WTC11 (cell line): ENCODE measurements at regions not wholly inside any gene's neighbourhood (a gene's known extent, or its start where the extent isn't known, plus 50 kb on each side); places are given as distances from the start of the nearest gene placed in this dataset.

Source experiments
- ATAC-seq: fragments of 200-7000 bp; cut with Tn5 transposase; 2 replicates; pipeline ENCODE4 v1.10.0; 2021; ENCODE audit warnings: mild to moderate bottlenecking, moderate library complexity
- CTCF ChIA-PET: fragments of 300-600 bp; sonication (Branson Sonifier 250); formaldehyde crosslinking; loops from one replicate; lab custom pipeline; 2021; ENCODE audit warnings: antibody characterized with exemption; lab: Charles Lee
- POLR2A ChIA-PET: fragments of 350-600 bp; sonication (Branson Sonifier 250); formaldehyde crosslinking; loops from one replicate; lab custom pipeline; 2021; ENCODE audit warnings: antibody characterized with exemption; lab: Charles Lee
- DNase-seq: peaks from one replicate; pipeline ENCODE4 v3.0.0; 2021; ENCODE audit warnings: low spot score
- H3K27ac Mint-ChIP-seq: 2 replicates; pipeline ENCODE4 v1.8.0; 2021; ENCODE audit warnings: mixed read lengths
- H3K27me3 Mint-ChIP-seq: 2 replicates; pipeline ENCODE4 v1.8.0; 2021; ENCODE audit warnings: low read depth, mild to moderate bottlenecking, moderate library complexity, mixed read lengths
- H3K36me3 Mint-ChIP-seq: 2 replicates; pipeline ENCODE4 v1.8.0; 2021; ENCODE audit warnings: mixed read lengths
- H3K4me1 Mint-ChIP-seq: 2 replicates; pipeline ENCODE4 v1.8.0; 2022; ENCODE audit warnings: mixed read lengths
- H3K4me3 Mint-ChIP-seq: 2 replicates; pipeline ENCODE4 v1.8.0; 2021; ENCODE audit warnings: mild to moderate bottlenecking, moderate library complexity, mixed read lengths
- H3K9me3 Mint-ChIP-seq: 2 replicates; pipeline ENCODE4 v1.8.0; 2021; ENCODE audit warnings: mixed read lengths
- ATF1 ChIP-seq: sonication (generic); formaldehyde crosslinking; IDR thresholded peaks from 2 replicates; pipeline ENCODE4 v1.8.1; 2023; ENCODE audit warnings: mild to moderate bottlenecking, moderate library complexity, missing genetic modification reagents
- ATF3 ChIP-seq: sonication (generic); formaldehyde crosslinking; conservative IDR thresholded peaks from 2 replicates; pipeline ENCODE4 v1.8.1; 2022; ENCODE audit warnings: mild to moderate bottlenecking, missing genetic modification reagents
- CREB1 ChIP-seq: sonication (generic); formaldehyde crosslinking; IDR thresholded peaks from 2 replicates; pipeline ENCODE4 v1.8.0; 2023; ENCODE audit warnings: mild to moderate bottlenecking, missing genetic modification reagents
- E2F4 ChIP-seq: sonication (generic); formaldehyde crosslinking; IDR thresholded peaks from 2 replicates; pipeline ENCODE4 v1.8.1; 2022; ENCODE audit warnings: low read depth, mild to moderate bottlenecking, moderate library complexity, missing genetic modification reagents, borderline replicate concordance
- GRHL2 ChIP-seq: fragments of 250-450 bp; sonication (Bioruptor Pico); IDR thresholded peaks from 2 replicates; pipeline ENCODE4 v1.8.0; 2022; ENCODE audit warnings: mild to moderate bottlenecking, moderate library complexity; ENCODE audit not compliant: insufficient replicate concordance, severe bottlenecking
- GTF2I ChIP-seq: fragments of 250-450 bp; sonication (Bioruptor Pico); conservative IDR thresholded peaks from 2 replicates; pipeline ENCODE4 v1.4.0; 2021; ENCODE audit warnings: mild to moderate bottlenecking
- IRF2 ChIP-seq: sonication (generic); formaldehyde crosslinking; IDR thresholded peaks from 2 replicates; pipeline ENCODE4 v1.8.0; 2022; ENCODE audit warnings: low read depth, missing genetic modification reagents, borderline replicate concordance
- JAZF1 ChIP-seq: fragments of 250-450 bp; sonication (Bioruptor Pico); IDR thresholded peaks from 2 replicates; pipeline ENCODE4 v1.9.0; 2021; ENCODE audit warnings: moderate library complexity, mild to moderate bottlenecking, inconsistent platforms
- NFYB ChIP-seq: sonication (generic); formaldehyde crosslinking; conservative IDR thresholded peaks from 2 replicates; pipeline ENCODE4 v1.8.0; 2022; ENCODE audit warnings: low read depth, missing genetic modification reagents
- NR2C2 ChIP-seq: sonication (generic); formaldehyde crosslinking; IDR thresholded peaks from 2 replicates; pipeline ENCODE4 v1.8.0; 2022; ENCODE audit warnings: mild to moderate bottlenecking, missing genetic modification reagents
- PREB ChIP-seq: sonication (generic); formaldehyde crosslinking; IDR thresholded peaks from 2 replicates; pipeline ENCODE4 v1.8.1; 2022; ENCODE audit warnings: mild to moderate bottlenecking, missing genetic modification reagents, moderate library complexity, borderline replicate concordance
- PRRX2 ChIP-seq: fragments of 250-450 bp; sonication (Bioruptor Pico); IDR thresholded peaks from 2 replicates; pipeline ENCODE4 v1.8.0; 2021; ENCODE audit warnings: mild to moderate bottlenecking
- TP53 ChIP-seq: sonication (generic); formaldehyde crosslinking; IDR thresholded peaks from 2 replicates; pipeline ENCODE4 v1.8.1; 2023; ENCODE audit warnings: mild to moderate bottlenecking, missing genetic modification reagents
- ZBTB21 ChIP-seq: sonication (generic); formaldehyde crosslinking; IDR thresholded peaks from 2 replicates; pipeline ENCODE4 v1.8.1; 2023; ENCODE audit warnings: mild to moderate bottlenecking, missing genetic modification reagents, borderline replicate concordance
- TF ChIP-seq, protein P1 (sequence below): sonication (generic); formaldehyde crosslinking; IDR thresholded peaks from 2 replicates; pipeline ENCODE4 v1.8.0; 2023; ENCODE audit warnings: missing genetic modification reagents, mild to moderate bottlenecking, borderline replicate concordance
- TF ChIP-seq, protein P2 (sequence below): sonication (generic); formaldehyde crosslinking; IDR thresholded peaks from 2 replicates; pipeline ENCODE4 v1.8.0; 2022; ENCODE audit warnings: mild to moderate bottlenecking, missing genetic modification reagents
- TF ChIP-seq, protein P3 (sequence below): fragments of 250-450 bp; sonication (Bioruptor Pico); IDR thresholded peaks from 2 replicates; pipeline ENCODE4 v2.1.2; 2022; ENCODE audit warnings: mild to moderate bottlenecking, moderate library complexity

- TF ChIP-seq PREB (CRISPR knock-in tag) (no peak), GRHL2 (CRISPR knock-in tag) (no peak), NR2C2 (no peak), TP53 (CRISPR knock-in tag) (no peak)
Observed at GRCh38 chr14:53462931-53463778, 310.0 kb upstream of the DDHD1 start (continued).

GRCh38 chr14:53461858-53462257 lies 308.7 kb upstream of the DDHD1 start:
- DNase-seq = no peak
- no peaks in the 10 kb centered on the region; the same call in none of the 2 replicates for H3K27me3 Mint-ChIP-seq
- H3K9me3 Mint-ChIP-seq = peaks cover 9% of the 10 kb centered on the region; the same call in 1 of the 2 replicates
- ChIA-PET POLR2A (no interaction called here), CTCF (no interaction called here)
- TF ChIP-seq, protein P1, sequence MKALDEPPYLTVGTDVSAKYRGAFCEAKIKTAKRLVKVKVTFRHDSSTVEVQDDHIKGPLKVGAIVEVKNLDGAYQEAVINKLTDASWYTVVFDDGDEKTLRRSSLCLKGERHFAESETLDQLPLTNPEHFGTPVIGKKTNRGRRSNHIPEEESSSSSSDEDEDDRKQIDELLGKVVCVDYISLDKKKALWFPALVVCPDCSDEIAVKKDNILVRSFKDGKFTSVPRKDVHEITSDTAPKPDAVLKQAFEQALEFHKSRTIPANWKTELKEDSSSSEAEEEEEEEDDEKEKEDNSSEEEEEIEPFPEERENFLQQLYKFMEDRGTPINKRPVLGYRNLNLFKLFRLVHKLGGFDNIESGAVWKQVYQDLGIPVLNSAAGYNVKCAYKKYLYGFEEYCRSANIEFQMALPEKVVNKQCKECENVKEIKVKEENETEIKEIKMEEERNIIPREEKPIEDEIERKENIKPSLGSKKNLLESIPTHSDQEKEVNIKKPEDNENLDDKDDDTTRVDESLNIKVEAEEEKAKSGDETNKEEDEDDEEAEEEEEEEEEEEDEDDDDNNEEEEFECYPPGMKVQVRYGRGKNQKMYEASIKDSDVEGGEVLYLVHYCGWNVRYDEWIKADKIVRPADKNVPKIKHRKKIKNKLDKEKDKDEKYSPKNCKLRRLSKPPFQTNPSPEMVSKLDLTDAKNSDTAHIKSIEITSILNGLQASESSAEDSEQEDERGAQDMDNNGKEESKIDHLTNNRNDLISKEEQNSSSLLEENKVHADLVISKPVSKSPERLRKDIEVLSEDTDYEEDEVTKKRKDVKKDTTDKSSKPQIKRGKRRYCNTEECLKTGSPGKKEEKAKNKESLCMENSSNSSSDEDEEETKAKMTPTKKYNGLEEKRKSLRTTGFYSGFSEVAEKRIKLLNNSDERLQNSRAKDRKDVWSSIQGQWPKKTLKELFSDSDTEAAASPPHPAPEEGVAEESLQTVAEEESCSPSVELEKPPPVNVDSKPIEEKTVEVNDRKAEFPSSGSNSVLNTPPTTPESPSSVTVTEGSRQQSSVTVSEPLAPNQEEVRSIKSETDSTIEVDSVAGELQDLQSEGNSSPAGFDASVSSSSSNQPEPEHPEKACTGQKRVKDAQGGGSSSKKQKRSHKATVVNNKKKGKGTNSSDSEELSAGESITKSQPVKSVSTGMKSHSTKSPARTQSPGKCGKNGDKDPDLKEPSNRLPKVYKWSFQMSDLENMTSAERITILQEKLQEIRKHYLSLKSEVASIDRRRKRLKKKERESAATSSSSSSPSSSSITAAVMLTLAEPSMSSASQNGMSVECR (CRISPR knock-in tag) = no peak
- no peak for TF ChIP-seq ZBTB21
- no peak for TF ChIP-seq CREB1 (CRISPR knock-in tag)
- H3K36me3 Mint-ChIP-seq = no peaks in the 10 kb centered on the region
- H3K4me1 Mint-ChIP-seq = peaks cover 15% of the 10 kb centered on the region
- H3K4me3 Mint-ChIP-seq = no peak overlapping the region
- no peak for ATAC-seq
- no peak overlapping the region for H3K27ac Mint-ChIP-seq

DNA sequence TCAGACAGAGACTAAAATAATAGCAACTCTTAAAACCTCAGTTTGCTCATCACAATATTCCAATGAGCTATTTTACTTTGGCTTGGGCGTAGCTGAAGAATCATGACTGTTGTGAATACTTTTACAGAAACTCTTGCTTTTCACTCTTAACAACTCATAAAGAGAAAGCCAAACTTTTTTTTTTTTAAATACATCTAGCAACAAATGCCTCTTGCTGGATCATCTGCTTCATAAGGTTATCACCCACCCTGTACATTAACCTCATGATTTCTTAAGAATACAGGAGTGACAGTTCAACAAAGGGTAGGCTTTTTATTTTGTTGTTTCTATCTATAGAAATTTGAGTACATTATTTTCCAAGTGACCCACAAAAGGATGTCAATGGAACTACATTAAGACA lies 307.4 kb upstream of the DDHD1 start:
- peaks cover 6% of the 10 kb centered on the region; the same call in 1 of the 2 replicates for H3K9me3 Mint-ChIP-seq
- ATAC-seq = no peak
- no peak for DNase-seq
- CTCF ChIA-PET = no interaction called here
- POLR2A ChIA-PET = no interaction called here
- H3K4me1 Mint-ChIP-seq = peaks cover 15% of the 10 kb centered on the region
- H3K27me3 Mint-ChIP-seq = no peaks in the 10 kb centered on the region; the same call in none of the 2 replicates
- no peak overlapping the region for H3K27ac Mint-ChIP-seq
- H3K4me3 Mint-ChIP-seq = no peak overlapping the region
- no peaks in the 10 kb centered on the region for H3K36me3 Mint-ChIP-seq
- TF ChIP-seq NFYB = no peak
- TF ChIP-seq, protein P1 (CRISPR knock-in tag) = no peak
- no peak for TF ChIP-seq PRRX2 (CRISPR knock-in tag)
- no peak for TF ChIP-seq ATF1 (CRISPR knock-in tag)
- no peak for TF ChIP-seq IRF2 (CRISPR knock-in tag)
- TF ChIP-seq GTF2I (CRISPR knock-in tag) = no peak
- TF ChIP-seq E2F4 (CRISPR knock-in tag) = no peak
- TF ChIP-seq, protein P2, sequence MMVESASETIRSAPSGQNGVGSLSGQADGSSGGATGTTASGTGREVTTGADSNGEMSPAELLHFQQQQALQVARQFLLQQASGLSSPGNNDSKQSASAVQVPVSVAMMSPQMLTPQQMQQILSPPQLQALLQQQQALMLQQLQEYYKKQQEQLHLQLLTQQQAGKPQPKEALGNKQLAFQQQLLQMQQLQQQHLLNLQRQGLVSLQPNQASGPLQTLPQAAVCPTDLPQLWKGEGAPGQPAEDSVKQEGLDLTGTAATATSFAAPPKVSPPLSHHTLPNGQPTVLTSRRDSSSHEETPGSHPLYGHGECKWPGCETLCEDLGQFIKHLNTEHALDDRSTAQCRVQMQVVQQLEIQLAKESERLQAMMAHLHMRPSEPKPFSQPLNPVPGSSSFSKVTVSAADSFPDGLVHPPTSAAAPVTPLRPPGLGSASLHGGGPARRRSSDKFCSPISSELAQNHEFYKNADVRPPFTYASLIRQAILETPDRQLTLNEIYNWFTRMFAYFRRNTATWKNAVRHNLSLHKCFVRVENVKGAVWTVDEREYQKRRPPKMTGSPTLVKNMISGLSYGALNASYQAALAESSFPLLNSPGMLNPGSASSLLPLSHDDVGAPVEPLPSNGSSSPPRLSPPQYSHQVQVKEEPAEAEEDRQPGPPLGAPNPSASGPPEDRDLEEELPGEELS (CRISPR knock-in tag) = no peak
- no peak for TF ChIP-seq JAZF1 (CRISPR knock-in tag)
- no peak for TF ChIP-seq ATF3 (CRISPR knock-in tag)
- TF ChIP-seq, protein P3, sequence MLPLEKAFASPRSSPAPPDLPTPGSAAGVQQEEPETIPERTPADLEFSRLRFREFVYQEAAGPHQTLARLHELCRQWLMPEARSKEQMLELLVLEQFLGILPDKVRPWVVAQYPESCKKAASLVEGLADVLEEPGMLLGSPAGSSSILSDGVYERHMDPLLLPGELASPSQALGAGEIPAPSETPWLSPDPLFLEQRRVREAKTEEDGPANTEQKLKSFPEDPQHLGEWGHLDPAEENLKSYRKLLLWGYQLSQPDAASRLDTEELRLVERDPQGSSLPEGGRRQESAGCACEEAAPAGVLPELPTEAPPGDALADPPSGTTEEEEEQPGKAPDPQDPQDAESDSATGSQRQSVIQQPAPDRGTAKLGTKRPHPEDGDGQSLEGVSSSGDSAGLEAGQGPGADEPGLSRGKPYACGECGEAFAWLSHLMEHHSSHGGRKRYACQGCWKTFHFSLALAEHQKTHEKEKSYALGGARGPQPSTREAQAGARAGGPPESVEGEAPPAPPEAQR (CRISPR knock-in tag) = no peak
